GM18498 (cell line): ENCODE measurements at regions not wholly inside any gene's neighbourhood (a gene's known extent, or its start where the extent isn't known, plus 50 kb on each side); places are given as distances from the start of the nearest gene placed in this dataset.
A peak's percentile ranks its signal among the peaks of the same experiment; 100 is the strongest.

ENCODE experiments used
- ATAC-seq: cut with Tn5 transposase; IDR thresholded peaks from one replicate; pipeline ENCODE4 v1.9.1; 2021; ENCODE audit warnings: mild to moderate bottlenecking, moderate library complexity; ENCODE audit not compliant: unreplicated experiment

DNA sequence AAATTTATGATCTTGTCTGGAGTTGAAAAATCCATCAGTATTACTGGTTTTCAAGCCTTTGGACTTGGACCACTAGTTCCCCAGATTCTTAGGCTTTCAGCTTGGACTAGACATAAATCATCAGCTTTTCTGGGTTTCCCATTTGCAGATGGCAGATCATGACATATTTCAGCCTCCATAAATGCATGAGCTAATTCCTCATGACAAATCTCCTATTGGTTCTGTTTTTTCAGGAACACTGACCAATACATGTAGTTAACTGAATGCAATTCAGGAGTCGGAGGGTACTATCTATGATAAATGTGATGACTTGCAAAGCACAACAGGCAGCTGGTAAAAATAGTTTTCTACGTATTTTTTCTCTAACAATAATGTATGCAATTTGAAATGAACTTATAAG is 635.6 kb downstream of the TRAM1L1 start:
- ATAC-seq = no peak

GRCh38 chr4:116444117-116444516 is 641.3 kb downstream of the TRAM1L1 start:
- no peak for ATAC-seq

DNA sequence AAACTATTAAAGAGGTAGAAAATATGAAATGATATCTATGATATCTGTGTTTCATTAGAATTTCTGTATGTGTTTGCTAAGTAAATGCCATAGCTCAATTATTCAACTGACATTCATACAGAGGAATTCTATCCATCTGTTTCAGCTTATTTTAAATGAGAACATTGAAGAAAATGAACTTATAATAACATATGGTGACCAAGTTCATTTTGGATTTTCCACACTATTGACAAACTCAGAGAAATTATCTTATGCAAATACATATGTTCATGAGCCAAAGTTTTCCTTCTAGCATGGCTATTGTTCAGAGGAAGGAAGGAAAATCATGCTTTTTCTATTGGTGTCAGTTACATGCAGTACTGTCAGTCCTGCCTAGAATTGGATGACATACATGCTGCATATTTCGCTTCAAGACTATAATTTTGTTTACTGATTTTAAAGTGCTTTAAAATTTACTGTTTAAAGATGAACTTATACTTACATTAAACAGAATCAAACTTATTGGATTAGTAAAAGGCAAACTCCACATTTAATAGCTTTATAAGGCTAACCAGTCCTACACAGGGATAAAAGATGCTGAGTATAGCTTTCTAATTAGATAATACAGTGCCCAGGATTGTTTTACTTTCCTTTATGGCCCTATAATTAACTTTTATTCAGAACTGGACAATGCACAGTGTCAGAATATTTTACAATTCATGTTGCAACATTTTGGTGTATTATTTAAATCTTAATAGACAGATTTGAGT is 646.2 kb downstream of the TRAM1L1 start:
- ATAC-seq = no peak

DNA sequence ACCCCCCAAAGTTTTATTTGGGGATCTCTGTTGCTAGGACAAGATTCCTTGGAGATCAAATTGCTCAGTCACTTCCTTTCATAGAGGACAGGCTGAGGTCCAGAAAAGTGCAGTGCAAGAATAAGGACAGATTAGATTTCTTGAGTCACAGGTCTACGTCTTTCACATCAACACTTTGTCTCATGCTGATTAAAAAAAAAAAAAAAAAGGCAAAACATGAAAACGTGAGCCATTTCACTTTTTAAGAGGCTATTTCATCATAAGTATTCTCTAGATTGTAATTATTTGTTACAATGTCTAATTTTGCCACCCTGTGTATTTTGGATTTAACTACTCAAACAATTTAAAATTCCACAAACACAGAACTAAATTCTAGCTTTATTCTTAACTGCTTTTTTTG is 647.0 kb downstream of the TRAM1L1 start:
- ATAC-seq = no peak

DNA sequence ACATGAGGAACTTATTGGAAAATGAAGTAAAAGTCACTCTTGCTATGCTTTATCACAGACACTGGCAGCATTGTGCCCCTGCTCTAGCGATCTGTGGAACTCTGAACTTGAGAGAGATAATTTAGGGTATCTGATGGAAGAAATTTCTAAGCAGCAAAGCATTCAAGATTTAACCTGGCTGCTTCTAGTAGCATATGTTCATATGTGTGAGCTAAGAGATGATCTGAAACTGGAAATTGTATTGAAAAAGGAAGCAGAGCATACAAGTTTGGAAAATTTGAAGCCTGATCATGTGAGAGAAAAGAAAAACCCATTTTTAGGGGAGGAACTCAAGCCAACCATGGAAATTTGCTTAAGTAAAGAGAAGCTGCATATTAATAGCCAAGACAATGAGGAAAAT is 657.7 kb downstream of the TRAM1L1 start:
- ATAC-seq = no peak

- ATAC-seq = no peak
Observed at GRCh38 chr4:116413222-116413621, 672.2 kb downstream of the TRAM1L1 start.

- no peak for ATAC-seq
Observed at GRCh38 chr4:116401293-116401692, 684.1 kb downstream of the TRAM1L1 start.

- no peak for ATAC-seq
Observed at GRCh38 chr4:116400480-116400879, 684.9 kb downstream of the TRAM1L1 start.

DNA sequence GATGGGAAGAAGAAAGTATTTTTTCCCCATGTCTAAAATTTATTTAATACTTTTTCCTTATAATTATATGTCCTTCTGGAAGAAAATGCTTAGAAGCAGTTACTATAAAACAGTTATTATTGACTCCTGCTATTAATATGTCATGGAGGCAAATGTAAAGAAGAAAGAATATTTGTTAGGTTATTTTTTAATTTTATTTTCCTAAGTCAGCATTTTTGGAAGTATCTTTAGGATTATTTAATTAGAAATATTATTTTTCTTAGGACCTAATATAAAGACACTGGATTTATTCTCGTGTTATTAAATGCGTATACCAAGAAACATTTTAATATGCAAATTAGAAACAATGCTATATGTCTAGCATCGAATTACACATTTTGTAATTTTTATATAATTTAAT is 687.7 kb downstream of the TRAM1L1 start:
- ATAC-seq = no peak

DNA sequence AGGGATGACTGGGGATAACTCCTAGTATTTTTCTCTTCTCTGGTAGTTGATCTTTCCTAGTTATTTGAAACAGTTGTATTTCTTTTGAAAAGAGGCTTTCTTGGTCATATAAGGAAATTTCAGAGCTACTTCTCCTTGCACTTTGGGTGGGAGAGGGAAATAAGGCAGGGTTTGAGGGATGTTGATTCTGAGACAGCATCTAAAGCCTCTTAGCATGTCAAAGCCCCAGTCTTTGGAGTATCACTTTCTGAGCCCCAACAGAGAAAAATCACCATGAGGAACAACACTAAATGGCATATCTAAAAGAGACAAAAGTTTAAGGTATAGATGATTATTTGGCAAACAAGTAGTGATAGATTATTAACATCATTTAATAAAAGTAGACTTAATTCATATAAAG is 688.1 kb downstream of the TRAM1L1 start:
- no peak for ATAC-seq

DNA sequence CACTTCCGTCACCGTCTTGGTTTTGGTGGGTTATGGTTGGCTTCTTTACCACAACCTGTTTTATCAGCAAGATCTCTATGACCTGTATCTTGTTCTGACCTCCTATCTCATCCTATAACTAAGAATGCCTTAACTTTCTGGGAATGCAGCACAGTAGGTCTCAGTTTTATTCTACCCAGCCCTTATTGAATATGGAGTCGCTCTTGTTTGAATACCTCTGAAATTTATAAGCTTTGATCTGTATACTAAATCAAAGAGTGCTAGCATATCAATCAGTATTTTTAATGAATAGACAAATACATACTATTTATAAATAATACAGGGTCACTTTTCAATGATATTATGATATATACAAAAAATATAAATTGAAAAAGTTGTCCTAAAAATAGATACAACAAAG is 690.0 kb downstream of the TRAM1L1 start:
- ATAC-seq = no peak

DNA sequence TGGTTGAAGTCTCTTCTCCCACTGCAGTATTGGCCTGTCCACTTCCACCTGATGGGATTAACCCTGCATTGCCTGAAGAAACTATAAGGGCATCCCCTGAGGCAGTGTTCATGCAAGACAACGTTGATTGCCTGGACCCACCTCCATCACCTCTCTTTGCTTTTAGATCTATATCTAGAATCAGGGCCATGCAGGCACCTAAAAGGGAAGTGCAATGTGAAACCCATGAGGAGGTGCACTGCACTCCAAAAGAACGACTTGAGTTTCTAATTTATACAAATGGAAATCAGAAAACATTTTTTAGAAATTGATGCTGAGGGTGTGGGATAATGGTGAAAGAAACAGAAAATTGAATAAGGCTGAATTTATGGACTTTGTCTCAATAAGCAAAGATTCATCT is 694.4 kb downstream of the TRAM1L1 start:
- ATAC-seq = no peak

DNA sequence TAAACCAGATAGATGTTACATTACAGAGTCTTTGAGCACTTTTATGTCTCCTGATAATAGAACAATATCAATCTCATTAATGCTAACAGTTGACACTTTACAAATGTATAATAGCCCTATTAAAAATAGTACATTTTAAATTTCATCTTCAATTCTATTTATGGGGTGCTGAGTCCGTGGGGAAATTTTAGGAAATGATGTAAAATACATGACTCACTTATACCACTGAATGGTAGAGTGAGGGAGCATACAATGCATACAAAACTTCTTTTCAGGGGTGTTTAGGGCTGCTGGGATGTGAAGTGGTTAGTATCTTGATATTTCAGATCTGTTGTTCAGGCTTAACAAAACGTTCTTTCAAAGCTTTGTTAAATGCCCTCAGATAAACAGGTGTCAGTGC is 696.2 kb downstream of the TRAM1L1 start:
- ATAC-seq = no peak

GRCh38 chr4:116387937-116388474 is 697.4 kb downstream of the TRAM1L1 start:
- ATAC-seq = no peak

GRCh38 chr4:116386856-116387255 is 698.5 kb downstream of the TRAM1L1 start:
- no peak for ATAC-seq

DNA sequence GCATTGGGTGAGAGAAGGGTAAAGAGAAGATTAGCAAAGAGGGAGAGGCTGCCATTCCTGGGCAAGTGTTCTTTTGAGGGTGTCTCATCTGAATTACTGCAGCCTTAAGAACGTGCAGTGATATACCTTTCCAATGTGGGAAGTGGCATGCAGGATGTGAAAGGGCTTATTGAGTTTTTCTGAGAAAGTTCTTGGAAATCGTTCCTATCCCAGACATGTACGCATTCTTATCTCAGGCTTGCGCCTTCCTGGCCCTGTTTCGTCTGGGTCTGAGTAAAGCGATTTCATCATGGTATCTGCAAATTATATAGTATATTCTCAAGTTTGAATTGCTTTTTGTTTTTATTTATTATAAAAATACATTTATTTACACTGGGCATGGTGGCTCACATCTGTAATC is 699.8 kb downstream of the TRAM1L1 start:
- no peak for ATAC-seq

- peak; percentile 80 for ATAC-seq
Observed at GRCh38 chr4:116374815-116375214, 710.6 kb downstream of the TRAM1L1 start.

- no peak for ATAC-seq
Observed at GRCh38 chr4:116362583-116362982, 722.8 kb downstream of the TRAM1L1 start.

- ATAC-seq = no peak
Observed at GRCh38 chr4:116361790-116362189, 723.6 kb downstream of the TRAM1L1 start.

DNA sequence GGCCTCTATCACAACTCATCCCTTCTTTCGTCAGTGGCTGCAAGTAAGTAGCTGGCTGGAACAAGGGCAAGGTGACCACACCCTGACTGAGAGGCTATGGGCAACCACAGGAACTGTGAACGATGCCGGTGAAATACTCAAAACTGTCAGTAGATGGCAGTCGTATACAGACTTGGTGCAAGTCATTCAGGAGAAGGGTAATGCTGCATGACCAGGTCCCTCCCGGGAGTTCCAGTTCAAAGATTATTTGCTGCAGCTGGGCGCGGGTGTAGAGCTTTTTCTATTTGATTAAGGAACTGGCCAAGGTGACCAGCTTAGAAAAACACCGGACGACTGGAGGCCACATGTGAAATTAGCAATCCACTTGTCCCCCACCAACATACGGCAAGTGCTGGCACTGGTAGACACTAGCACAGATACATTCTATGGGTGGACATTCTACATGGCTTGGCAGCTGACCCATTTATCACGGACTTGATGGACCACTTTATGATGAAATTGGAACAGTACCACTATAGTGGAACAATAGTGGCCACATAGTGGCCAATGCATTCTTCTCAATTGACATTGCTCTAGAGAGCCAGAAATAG is 726.6 kb downstream of the TRAM1L1 start:
- ATAC-seq = peak; percentile 99

DNA sequence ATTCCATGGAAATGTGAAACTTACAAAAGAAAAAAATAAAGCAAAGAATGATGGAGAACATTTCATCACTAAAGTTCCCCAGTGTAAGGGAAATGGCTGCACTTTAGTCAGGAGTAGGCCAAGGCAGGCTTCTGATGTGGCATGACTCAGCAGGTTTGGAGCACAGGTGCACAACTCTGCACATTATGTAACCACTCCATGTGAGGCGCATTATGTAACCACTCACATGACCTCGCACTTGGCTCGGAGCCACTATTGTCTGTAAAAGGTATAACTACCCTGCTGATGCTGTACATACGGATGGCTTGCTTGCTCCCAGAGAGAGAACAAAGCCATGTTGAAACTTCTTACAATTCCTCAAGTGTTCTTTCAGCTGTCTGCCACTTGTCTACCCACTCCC is 727.6 kb downstream of the TRAM1L1 start:
- peak; percentile 28 for ATAC-seq

DNA sequence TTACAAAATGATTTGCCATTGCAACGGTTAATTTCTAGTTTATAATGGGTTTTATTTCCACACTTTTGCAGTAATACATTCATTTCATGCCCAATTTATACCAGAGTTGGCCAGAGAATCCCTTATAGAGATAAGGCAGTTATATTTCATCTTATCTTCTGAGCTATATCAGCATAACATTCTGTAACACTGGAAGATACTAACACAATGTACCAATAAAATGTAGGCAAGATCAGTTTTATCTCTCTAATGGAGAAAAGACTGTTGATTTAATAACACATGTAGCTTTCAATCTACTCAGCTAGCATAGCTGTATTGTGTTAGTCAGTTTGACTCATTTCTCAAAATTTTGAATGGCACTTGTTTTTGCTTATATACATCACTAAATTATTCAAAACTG is 738.6 kb downstream of the TRAM1L1 start:
- no peak for ATAC-seq

DNA sequence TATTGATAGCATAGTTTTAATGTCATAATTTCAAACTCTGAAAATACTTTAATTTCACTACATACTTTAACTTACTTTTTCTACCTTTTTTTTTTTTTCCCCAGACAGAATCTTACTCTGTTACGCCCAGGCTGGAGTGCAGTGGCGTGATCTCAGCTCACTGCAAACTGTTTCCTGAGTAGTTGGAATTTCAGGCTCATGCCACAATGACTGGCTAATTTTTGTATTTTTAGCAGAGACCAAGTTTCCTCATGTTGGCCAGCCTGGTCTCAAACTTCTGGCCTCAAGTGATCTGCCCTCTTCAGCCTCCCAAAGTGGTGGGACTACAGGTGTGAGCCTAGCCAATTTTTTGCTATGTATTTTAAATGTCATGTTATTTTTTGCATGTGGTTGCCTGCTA is 741.6 kb downstream of the TRAM1L1 start:
- no peak for ATAC-seq
